NAMALWA (cell line): ENCODE measurements at regions not wholly inside any gene's neighbourhood (a gene's known extent, or its start where the extent isn't known, plus 50 kb on each side); places are given as distances from the start of the nearest gene placed in this dataset.
"Not testable (repeated sequence)": the region's sequence is repeated elsewhere in the genome, so short reads cannot be mapped to it uniquely, and the experiment has no call there.

Experiments used
- DNase-seq: peaks from one replicate; pipeline ENCODE4 v3.0.0-alpha.2; 2015; ENCODE audit warnings: low spot score

GRCh38 chr18:30175061-30175574 lies 867.4 kb downstream of the DSC3 start:
- DNase-seq: no peak

DNA sequence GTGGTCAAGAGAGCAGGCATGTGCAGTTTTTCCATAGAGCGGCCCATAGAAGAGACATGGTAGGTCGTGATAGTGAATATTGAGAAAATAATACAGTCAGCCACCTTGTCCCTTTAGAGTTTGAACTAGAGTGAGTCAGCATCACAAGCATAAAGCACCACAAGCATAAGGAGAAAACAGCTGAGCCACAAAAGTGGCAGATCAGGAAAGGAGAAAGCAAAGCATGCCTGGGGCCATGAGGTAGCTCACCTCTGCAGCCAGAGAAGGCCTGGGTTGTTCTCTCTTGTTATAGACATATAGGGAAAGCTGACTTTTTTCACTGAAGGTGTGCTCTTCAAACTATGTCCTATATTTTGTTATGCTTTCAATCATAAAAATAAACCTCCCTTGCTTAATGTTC lies 879.0 kb downstream of the DSC3 start:
- no peak for DNase-seq

DNA sequence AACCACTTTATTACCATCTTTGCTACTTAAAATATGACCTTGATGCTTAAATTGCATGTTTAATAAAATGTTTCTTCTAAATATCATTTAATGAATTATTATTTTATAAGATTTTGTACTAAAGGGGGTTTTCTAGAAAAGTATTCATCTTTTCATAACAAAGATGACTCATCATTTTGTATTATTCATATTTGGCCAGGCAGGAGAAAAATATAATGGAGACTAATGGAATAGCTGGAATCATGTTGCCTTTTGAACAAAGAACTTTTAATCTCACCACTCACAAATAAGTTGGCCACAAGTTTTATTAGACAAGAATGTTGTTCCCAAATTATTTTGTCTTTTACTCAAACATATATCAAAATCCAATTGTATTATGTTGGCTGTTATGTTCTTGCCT lies 882.4 kb downstream of the DSC3 start:
- no peak for DNase-seq

DNA sequence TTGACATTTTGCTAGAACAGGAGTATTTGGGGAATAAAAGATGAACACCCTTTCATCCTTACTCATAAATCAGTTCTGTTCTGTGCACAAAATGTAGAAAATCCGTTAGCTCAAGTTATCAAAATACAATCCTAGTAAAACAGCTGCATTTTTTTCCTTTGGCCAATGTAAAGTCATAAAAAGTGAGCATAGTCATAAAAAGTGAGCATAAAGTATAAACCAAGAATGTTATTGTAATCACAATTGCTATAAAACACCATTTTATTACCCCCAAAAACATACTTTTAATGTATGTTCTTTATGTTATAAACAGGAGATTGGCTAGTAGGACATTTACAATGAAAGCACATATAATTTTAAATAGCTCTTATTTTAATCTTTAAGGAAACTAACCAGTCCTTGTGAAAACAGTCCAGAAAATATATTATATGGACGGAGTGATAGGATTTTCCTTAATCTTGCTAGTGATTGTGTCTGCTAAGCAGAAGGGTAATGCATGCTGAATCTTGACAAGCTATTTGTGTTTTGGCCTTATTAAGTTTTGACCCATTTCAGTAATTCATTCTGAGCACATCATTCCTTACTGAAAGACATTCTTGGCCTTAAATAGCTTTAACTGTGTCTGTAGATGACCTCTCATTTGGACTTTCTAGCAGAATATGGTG lies 891.8 kb downstream of the DSC3 start:
- no peak for DNase-seq

DNA sequence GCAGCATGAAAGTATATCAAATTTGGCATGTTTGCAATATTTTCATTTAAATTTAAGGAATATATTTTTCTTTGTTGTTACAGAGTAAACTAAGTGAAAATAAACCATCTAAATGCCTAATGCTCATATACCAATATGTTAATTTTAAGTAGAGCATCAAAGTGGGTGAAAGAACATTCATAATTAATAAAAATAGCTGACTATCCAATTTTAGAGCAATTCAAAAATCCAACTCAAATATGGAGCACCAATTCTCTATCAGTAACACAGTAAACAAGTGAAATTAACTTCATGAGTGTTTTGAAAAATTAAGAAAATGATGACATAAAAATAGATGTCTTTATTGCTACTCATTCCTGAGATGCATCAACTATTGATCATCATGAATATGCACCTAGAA lies 893.0 kb downstream of the DSC3 start:
- DNase-seq: no peak

DNA sequence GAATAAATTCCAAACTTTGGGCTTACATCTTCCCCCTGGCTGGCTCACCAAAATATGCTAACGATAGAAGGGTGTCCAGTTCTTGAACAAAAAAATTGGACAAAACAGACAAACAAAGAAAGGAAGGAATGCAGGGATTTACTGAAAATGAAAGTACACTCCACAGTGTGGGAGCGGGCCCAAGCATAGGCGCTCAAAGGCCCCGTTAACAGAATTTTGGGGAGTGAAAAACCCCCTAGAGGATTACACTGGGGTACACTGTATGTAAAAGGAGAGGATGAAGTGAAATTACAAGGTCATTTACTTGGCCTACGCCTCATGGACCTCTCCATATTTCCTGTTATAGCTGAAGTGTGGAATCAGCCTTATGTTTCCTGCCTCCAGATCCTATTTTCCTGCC lies 899.7 kb downstream of the DSC3 start:
- no peak for DNase-seq

DNA sequence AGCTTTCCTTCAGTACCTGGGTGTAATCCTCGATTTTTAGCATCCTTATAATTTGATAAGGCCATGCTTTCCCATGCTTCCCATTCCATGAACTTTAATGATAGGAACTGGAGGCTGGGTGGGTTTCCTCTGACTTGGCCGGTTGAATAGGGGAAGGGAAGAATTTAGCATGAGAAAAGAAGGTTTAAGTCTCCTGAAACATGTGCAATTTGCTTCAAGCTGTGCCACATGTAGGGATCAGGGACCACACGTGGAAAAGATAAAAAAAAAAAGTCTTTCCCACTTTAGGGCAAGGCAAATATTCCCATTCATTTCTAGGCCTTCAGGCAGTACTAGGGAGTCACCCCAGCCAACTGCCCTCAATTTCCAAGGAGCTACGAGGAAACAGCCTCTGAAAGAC lies 900.3 kb downstream of the DSC3 start:
- no peak for DNase-seq

DNA sequence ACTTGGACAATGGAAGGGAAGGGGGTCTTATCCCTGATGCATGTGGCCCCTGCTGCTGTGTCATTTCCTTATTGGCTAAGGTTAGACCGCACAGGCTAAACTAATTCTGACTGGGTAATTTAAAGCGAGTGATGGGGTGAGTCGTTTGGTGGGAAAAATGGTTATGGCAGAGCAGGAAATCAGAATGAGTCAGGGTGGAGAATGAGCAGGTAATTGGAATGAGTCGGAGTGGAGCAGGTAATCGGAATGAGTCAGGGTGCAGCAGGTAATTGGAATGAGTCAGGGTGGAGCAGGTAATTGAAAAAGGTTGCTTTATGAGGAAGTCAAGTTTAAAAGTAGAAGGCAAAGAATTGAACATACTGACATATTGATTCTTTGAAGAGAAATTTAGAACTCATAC lies 901.0 kb downstream of the DSC3 start:
- not testable (repeated sequence) for DNase-seq

GRCh38 chr18:30139631-30140287 lies 902.8 kb downstream of the DSC3 start:
- DNase-seq: no peak

GRCh38 chr18:30135938-30136337 lies 906.6 kb downstream of the DSC3 start:
- no peak for DNase-seq

DNA sequence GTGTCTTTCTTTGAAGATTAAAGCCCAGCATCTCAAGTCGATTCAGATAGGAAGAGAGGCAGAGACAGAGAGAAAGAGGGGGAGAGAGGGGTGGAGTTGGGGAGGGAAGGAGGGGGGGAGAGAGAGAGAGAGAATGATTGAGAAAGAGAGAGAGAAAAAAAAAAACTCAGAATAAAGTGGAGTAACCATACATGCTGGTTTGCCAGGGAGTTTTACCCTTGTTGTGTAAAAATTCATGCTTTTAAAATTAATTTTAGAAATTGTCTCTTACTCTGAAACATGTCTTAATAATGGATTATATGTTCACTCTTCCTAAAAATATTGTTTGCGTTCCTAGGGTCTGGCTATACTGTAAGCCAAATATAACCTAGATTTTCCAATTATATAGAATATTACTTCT lies 908.5 kb downstream of the DSC3 start:
- DNase-seq: no peak

- no peak for DNase-seq
These were observed 909.6 kb downstream of the DSC3 start for GRCh38 chr18:30132959-30133358.

- DNase-seq: no peak
These were observed 921.1 kb downstream of the DSC3 start for GRCh38 chr18:30121397-30121796.

GRCh38 chr18:30113454-30113853 lies 929.1 kb downstream of the DSC3 start:
- DNase-seq: no peak

- DNase-seq: no peak
These were observed 936.2 kb downstream of the DSC3 start for GRCh38 chr18:30106356-30106755.

DNA sequence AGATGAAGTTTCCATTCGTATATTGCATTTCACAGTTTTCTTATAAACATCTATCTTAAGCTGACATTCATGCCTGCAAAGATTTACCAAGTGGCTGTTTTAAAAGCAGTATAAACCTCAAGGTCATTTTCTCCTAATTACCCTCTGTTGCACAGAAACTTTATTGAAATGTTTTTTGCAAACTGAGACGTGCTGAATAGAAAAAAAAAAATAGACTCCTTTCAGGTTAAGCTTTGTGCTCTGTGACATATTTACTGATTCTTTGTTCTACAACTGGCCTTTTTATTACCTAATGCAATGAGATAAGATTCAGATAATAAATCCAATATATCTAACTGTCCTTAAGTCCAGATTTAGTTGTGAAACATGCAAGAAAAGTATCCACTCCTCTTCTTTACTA lies 938.7 kb downstream of the DSC3 start:
- no peak for DNase-seq

- DNase-seq: no peak
These were observed 945.7 kb downstream of the DSC3 start for GRCh38 chr18:30096796-30097195.

- no peak for DNase-seq
These were observed 948.0 kb downstream of the DSC3 start for GRCh38 chr18:30094556-30094955.

GRCh38 chr18:30093376-30093775 lies 949.2 kb downstream of the DSC3 start:
- no peak for DNase-seq

GRCh38 chr18:30088238-30089015 lies 954.1 kb downstream of the DSC3 start:
- no peak for DNase-seq

DNA sequence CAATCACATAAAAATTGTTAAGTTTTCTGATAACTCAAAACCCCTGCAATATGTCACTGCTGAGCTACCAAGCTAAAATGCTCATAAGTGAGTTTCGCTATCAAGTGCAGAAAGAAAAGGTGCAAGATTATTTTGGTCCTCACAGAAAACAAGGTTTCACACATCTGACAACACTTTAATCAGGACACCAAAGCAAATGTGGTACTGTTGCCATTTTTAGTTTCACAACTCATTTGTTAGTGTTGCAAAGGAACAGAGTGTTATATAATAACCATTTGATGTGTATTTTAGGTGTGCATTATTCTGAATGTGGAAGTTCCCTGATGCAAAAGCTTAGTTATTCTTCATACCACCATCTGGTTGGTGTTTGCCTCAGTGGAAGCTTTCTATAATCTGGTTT lies 956.2 kb downstream of the DSC3 start:
- no peak for DNase-seq

DNA sequence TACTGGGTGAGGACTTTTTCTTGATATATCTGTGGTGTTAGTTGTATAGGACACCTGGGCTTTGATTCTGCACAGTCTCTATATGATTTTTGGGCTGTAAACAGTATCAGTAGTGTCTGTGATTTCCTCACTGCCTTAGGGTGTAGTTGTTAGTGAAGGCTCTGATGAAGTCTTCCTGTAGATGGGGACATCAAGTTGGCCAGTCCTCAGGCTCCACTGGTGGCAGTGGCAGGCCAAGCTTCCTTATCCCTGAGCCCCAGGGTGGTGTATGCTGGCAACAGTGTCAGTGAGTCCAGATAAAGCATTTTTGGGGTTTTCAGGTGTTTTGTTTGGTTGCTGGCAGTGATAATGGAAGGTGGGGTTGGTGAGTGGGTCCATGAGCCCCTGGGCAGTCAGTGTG lies 961.4 kb downstream of the DSC3 start:
- no peak for DNase-seq
